ENCODE measurements at regions not wholly inside any gene's neighbourhood (a gene's known extent, or its start where the extent isn't known, plus 50 kb on each side); places are given as distances from the start of the nearest gene placed in this dataset.

DNA sequence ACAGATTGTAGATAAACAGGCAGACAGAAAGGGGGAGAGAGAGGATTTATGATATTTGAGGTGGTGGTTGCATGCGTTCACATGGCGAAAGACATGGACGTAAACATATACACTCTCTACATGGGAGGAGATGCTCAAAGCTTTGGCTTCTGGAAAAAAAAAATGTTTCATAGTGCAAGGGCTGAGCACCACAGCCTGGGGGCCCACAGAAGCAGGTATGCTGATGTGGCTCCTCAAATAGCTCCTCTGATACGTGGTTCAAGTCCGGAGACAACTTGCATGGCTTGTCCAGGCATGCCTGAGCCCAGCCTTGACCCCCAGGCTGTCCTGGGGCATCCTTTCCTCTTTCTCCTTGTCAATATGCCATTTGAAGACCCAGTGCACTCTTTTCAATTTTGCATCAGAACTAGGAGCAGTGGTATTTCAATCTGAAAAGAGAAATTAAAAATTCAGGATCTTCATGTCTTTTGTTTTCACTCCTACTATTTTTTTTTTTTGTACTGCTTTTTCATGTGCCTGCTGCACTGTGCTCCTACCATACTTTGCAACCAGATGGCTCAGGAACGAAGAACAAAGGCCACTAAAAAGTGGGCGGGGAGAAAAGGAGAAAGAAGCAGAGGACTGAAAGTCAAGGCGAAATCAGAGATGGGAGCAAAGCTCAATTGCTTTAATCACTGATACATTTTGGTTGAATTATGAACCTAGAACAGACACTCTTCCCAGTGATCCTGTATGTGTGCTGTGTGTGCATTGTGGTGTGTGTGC is 495.7 kb upstream of the TCF4 start:
- Histone ChIP-seq H3K27me3 (replicated peaks in 1 of 4; ENCODE audit: control insufficient read depth in 3 of 4, extremely low read depth in 1 of 4, insufficient read depth in 3 of 4, low read length in 3 of 4) (no peaks in the 10 kb centered on the region), H3K4ac (replicated peaks; ENCODE audit: insufficient read length, low read depth, low read length) (no peak overlapping the region), H4K5ac (ENCODE audit: insufficient read length, low read depth, low read length) (no peak overlapping the region), H3K4me3 (ENCODE audit: extremely low read depth in 1 of 4, insufficient read depth in 2 of 4, low read depth in 3 of 4, low read length in 4 of 4) (no peak overlapping the region), H2BK20ac (ENCODE audit: low read length) (peak overlapping the region; percentile 38), H3K23me2 (ENCODE audit: low read depth, low read length) (no peaks in the 10 kb centered on the region), H3K4me2 (ENCODE audit: insufficient read depth in 1 of 2, low read depth in 2 of 2, low read length in 2 of 2) (no peak overlapping the region), H2AK5ac (ENCODE audit: low read depth, low read length) (no peak overlapping the region), H3K18ac (ENCODE audit: extremely low read depth, low read length) (no peak overlapping the region), H4K8ac (ENCODE audit: extremely low read depth, insufficient read depth, low read length) (no peak overlapping the region), H3K27ac (ENCODE audit: low read depth, low read length) (no peak overlapping the region), H2BK5ac (ENCODE audit: low read depth, low read length) (peak overlapping the region; percentile 45; the same call in 1 of the 2 replicates), H2BK15ac (ENCODE audit: low read length) (no peak overlapping the region), H3K56ac (replicated peaks; ENCODE audit: insufficient read length, low read depth, low read length) (no peak overlapping the region), H3K23ac (ENCODE audit: insufficient read length) (no peak overlapping the region), H3K79me1 (ENCODE audit: low read depth, low read length) (no peaks in the 10 kb centered on the region), H3K79me2 (ENCODE audit: control insufficient read depth in 1 of 2, insufficient read depth in 2 of 2, low read length in 2 of 2) (no peaks in the 10 kb centered on the region), H4K91ac (replicated peaks; ENCODE audit: insufficient read length, low read length) (no peak overlapping the region), H2BK120ac (replicated peaks; ENCODE audit: low read depth, low read length) (no peak overlapping the region), H4K20me1 (replicated peaks in 1 of 2; ENCODE audit: control insufficient read depth in 1 of 2, insufficient read depth in 2 of 2, low read length in 2 of 2) (no peaks in the 10 kb centered on the region), H3K14ac (ENCODE audit: insufficient read length) (no peak overlapping the region), H2BK12ac (ENCODE audit: low read depth, low read length) (peak overlapping the region; percentile 53; the same call in 1 of the 2 replicates), H3K36me3 (ENCODE audit: control insufficient read depth in 2 of 4, insufficient read depth in 4 of 4, low read length in 3 of 4) (no peaks in the 10 kb centered on the region), H3K9me3 (ENCODE audit: insufficient read depth in 2 of 2, low read depth in 1 of 2, low read length in 1 of 2) (no peaks in the 10 kb centered on the region), H2AFZ (ENCODE audit: low read length) (peak overlapping the region; percentile 96), H3K4me1 (replicated peaks in 1 of 4; ENCODE audit: control insufficient read depth in 3 of 4, insufficient read depth in 4 of 4, low read length in 3 of 4) (peaks cover 0 to 7% (median 0%) of the 10 kb centered on the region in 4 experiments; a peak in 3 of 7 replicates), H3K9ac (replicated peaks in 1 of 4; ENCODE audit: extremely low read depth in 1 of 4, low read depth in 3 of 4, low read length in 3 of 4) (no peak overlapping the region)
- POLR2A ChIA-PET (ENCODE audit: partially characterized antibody), result no interaction called here
- TF ChIP-seq JUND (IDR thresholded peaks at IDR 0.05; ENCODE audit: low read length), result no peak
- TF ChIP-seq ASH2L (IDR thresholded peaks at IDR 0.05; ENCODE audit: low read length), result no peak
- no peak for TF ChIP-seq GTF2F1 (IDR thresholded peaks at IDR 0.05; ENCODE audit: borderline replicate concordance, low read depth, low read length)
- no peak for TF ChIP-seq BACH1 (IDR thresholded peaks at IDR 0.05; ENCODE audit: low read length)
- TF ChIP-seq SRF (IDR thresholded peaks at IDR 0.05; ENCODE audit: low read depth, low read length), result no peak
- TF ChIP-seq MAFK (IDR thresholded peaks at IDR 0.05; ENCODE audit: low read depth, low read length), result no peak
- no peak for TF ChIP-seq KDM1A (IDR thresholded peaks at IDR 0.05; ENCODE audit: borderline replicate concordance, low read length)
- TF ChIP-seq TCF12 (IDR thresholded peaks at IDR 0.05; ENCODE audit: low read depth, low read length), result no peak
- TF ChIP-seq BCL11A (IDR thresholded peaks at IDR 0.05; ENCODE audit: low read depth in 2 of 2, low read length in 2 of 2), result no peak
- TF ChIP-seq SIRT6 (IDR thresholded peaks at IDR 0.05; ENCODE audit: low read length), result no peak
- no peak for TF ChIP-seq FOSL1 (IDR thresholded peaks at IDR 0.05; ENCODE audit: insufficient read depth, low read depth, low read length)
- FAIRE-seq (no peak), DNase-seq (ENCODE audit: low read depth in 1 of 2, low spot score in 2 of 2) (no peak)
- 80% methylated on average over 8 of the region's 8 CpGs; no CpG with 5 or more reads in 1 of the 2 experiments for WGBS, 2 experiments (ENCODE audit: extremely low coverage in 1 of 2, insufficient coverage in 1 of 2, insufficient read length in 1 of 2, insufficient replicate concordance in 2 of 2, low coverage in 1 of 2, low lambda C conversion rate in 2 of 2, missing lambda C conversion rate in 1 of 2)
- CTCF ChIA-PET (ENCODE audit: partially characterized antibody), result interaction anchor here (0.7 to 1.0 kb wide), 3 partner anchors 9 to 335 kb away, joined by 3 to 5 read pairs (median 4); no protein-coding TSS in a partner anchor

All from H1 (cell line).